ENCODE measurements at regions not wholly inside any gene's neighbourhood (a gene's known extent, or its start where the extent isn't known, plus 50 kb on each side); places are given as distances from the start of the nearest gene placed in this dataset.

DNA sequence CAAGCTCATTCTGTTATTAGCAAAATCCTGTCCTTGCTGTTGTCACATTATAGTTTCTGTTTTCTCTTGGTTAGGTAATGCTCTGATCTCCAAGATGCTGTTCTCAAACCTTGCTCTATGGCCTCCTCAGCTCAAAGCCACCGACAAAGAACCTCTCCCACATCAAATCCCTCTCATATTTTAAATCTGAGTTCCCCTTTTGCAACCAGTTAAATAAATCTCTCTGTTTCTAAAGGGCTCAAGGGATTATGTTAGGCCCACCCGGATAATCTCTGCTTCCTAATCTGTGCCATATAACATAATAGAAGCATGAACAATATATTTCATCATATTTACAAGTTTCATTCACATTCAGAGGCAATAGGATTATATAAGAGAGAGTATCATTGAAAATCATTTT lies 286.0 kb downstream of the CYLC2 start:
- no peaks in the 10 kb centered on the region for H3K79me2 ChIP-seq (ENCODE audit: control insufficient read depth, insufficient read depth, low read length)
- no TSS peak for BruUV-seq (replicated peaks)
- H3K4me1 ChIP-seq (replicated peaks in 1 of 2; ENCODE audit: control insufficient read depth in 2 of 2, insufficient read depth in 2 of 2, low read length in 2 of 2), result no peaks in the 10 kb centered on the region
- H3K4me2 ChIP-seq (ENCODE audit: insufficient read depth, low read length), result no peak overlapping the region
- 7% methylated on average over 2 of the region's 2 CpGs for WGBS (ENCODE audit: insufficient coverage, low coverage, missing lambda C conversion rate)
- ChIA-PET POLR2A (no interaction called here), CTCF (ENCODE audit: low intra/inter-chr PET ratio) (no interaction called here)
- no peak overlapping the region for H3K4me3 ChIP-seq
- no peaks in the 10 kb centered on the region for H3K9me3 ChIP-seq (replicated peaks; ENCODE audit: control insufficient read depth, insufficient read depth, low read depth, low read length)
- no peaks in the 10 kb centered on the region for H3K27me3 ChIP-seq (ENCODE audit: control insufficient read depth in 2 of 2, insufficient read depth in 2 of 2, low read length in 2 of 2)
- intact Hi-C loops (cut with micrococcal nuclease), result no loop called here
- H2AFZ ChIP-seq (ENCODE audit: low read depth, low read length), result no peak overlapping the region
- in situ Hi-C loops (cut with MboI), result no loop called here
- FAIRE-seq (no peak), ATAC-seq (no peak), DNase-seq (ENCODE audit: extremely low read depth in 1 of 4, low spot score in 3 of 4) (no peak)
- H3K27ac ChIP-seq (ENCODE audit: extremely low read depth, low read depth, low read length), result no peak overlapping the region
- no peaks in the 10 kb centered on the region for H3K36me3 ChIP-seq (ENCODE audit: control insufficient read depth, insufficient read depth, low read length)
- TF ChIP-seq ZC3H11A (IDR thresholded peaks at IDR 0.05; ENCODE audit: low read depth, low read length) (no peak), GATAD2B (IDR thresholded peaks at IDR 0.05; ENCODE audit: borderline replicate concordance) (no peak), L3MBTL2 (IDR thresholded peaks at IDR 0.05) (no peak), SRF (CRISPR knock-in tag; IDR thresholded peaks at IDR 0.05) (no peak), NCOA1 (IDR thresholded peaks at IDR 0.05; ENCODE audit: low read depth) (no peak), HES1 (IDR thresholded peaks at IDR 0.05; ENCODE audit: low read depth) (no peak), ZNF217 (CRISPR knock-in tag; IDR thresholded peaks at IDR 0.05) (no peak), ELF1 (tag; IDR thresholded peaks at IDR 0.05) (no peak), NUFIP1 (IDR thresholded peaks at IDR 0.05; ENCODE audit: partially characterized antibody) (no peak), CREM (IDR thresholded peaks at IDR 0.05; ENCODE audit: low read depth) (no peak), ZNF512 (tag; IDR thresholded peaks at IDR 0.05) (no peak), ZNF778 (CRISPR knock-in tag; IDR thresholded peaks at IDR 0.05) (no peak), ZC3H8 (IDR thresholded peaks at IDR 0.05) (no peak), CBX1 (IDR thresholded peaks at IDR 0.05; ENCODE audit: low read depth) (no peak), ASH1L (IDR thresholded peaks at IDR 0.05; ENCODE audit: borderline replicate concordance, low read depth, partially characterized antibody) (no peak), FOXJ3 (CRISPR knock-in tag; IDR thresholded peaks at IDR 0.05) (no peak)
- H3K9ac ChIP-seq (ENCODE audit: insufficient read depth in 1 of 2, low read depth in 2 of 2, low read length in 2 of 2), result no peak overlapping the region
- no peaks in the 10 kb centered on the region for H3K9me1 ChIP-seq (ENCODE audit: control insufficient read depth, insufficient read depth, low read length)
- no peaks in the 10 kb centered on the region for H4K20me1 ChIP-seq (replicated peaks; ENCODE audit: control insufficient read depth, insufficient read depth, low read length)
